ELF-1 (cell line): ENCODE measurements at regions not wholly inside any gene's neighbourhood (a gene's known extent, or its start where the extent isn't known, plus 50 kb on each side); places are given as distances from the start of the nearest gene placed in this dataset.

Experiments
- DNase-seq: peaks from one replicate; pipeline ENCODE4 v3.0.0-alpha.2; 2016; ENCODE audit warnings: low read depth, low spot score

- DNase-seq, result no peak
These were observed 186.8 kb downstream of the ZEB2 start for GRCh38 chr2:144333143-144333555.

GRCh38 chr2:144332356-144333142 lies 187.4 kb downstream of the ZEB2 start:
- DNase-seq, result peak; percentile 90

GRCh38 chr2:144331674-144332355 lies 188.1 kb downstream of the ZEB2 start:
- DNase-seq, result peak; percentile 78

GRCh38 chr2:144330951-144331673 lies 188.8 kb downstream of the ZEB2 start:
- no peak for DNase-seq

- no peak for DNase-seq
These were observed 190.4 kb downstream of the ZEB2 start for GRCh38 chr2:144329472-144329871.

GRCh38 chr2:144328938-144329337 lies 191.0 kb downstream of the ZEB2 start:
- DNase-seq, result no peak

- peak; percentile 45 for DNase-seq
These were observed 193.1 kb downstream of the ZEB2 start for GRCh38 chr2:144326825-144327224.

GRCh38 chr2:144325086-144325485 lies 194.8 kb downstream of the ZEB2 start:
- no peak for DNase-seq

- no peak for DNase-seq
These were observed 195.4 kb downstream of the ZEB2 start for GRCh38 chr2:144324446-144325045.

GRCh38 chr2:144323946-144324345 lies 196.0 kb downstream of the ZEB2 start:
- no peak for DNase-seq

GRCh38 chr2:144322379-144322778 lies 197.5 kb downstream of the ZEB2 start:
- no peak for DNase-seq

- DNase-seq, result no peak
These were observed 199.4 kb downstream of the ZEB2 start for GRCh38 chr2:144320491-144320890.

- no peak for DNase-seq
These were observed 202.7 kb downstream of the ZEB2 start for GRCh38 chr2:144317071-144317738.

GRCh38 chr2:144310889-144311608 lies 208.9 kb downstream of the ZEB2 start:
- no peak for DNase-seq

GRCh38 chr2:144310484-144310883 lies 209.4 kb downstream of the ZEB2 start:
- no peak for DNase-seq

GRCh38 chr2:144307711-144308110 lies 212.2 kb downstream of the ZEB2 start:
- DNase-seq, result no peak

GRCh38 chr2:144304202-144304601 lies 215.7 kb downstream of the ZEB2 start:
- no peak for DNase-seq

- DNase-seq, result no peak
These were observed 219.3 kb downstream of the ZEB2 start for GRCh38 chr2:144300632-144301031.

- no peak for DNase-seq
These were observed 229.6 kb downstream of the ZEB2 start for GRCh38 chr2:144290276-144290675.

GRCh38 chr2:144288438-144288837 lies 231.5 kb downstream of the ZEB2 start:
- no peak for DNase-seq

GRCh38 chr2:144285324-144285723 lies 234.6 kb downstream of the ZEB2 start:
- no peak for DNase-seq
